Gastrocnemius medialis (tissue), 4 donors: ENCODE measurements at regions not wholly inside any gene's neighbourhood (a gene's known extent, or its start where the extent isn't known, plus 50 kb on each side); places are given as distances from the start of the nearest gene placed in this dataset.
"Not testable (repeated sequence)": the region's sequence is repeated elsewhere in the genome, so short reads cannot be mapped to it uniquely, and the experiment has no call there.

Source experiments
- ATAC-seq, 2 donors: fragments of 150-250 bp; one replicate each; pipeline ENCODE4 v1.9.1; 2016
- DNase-seq, 2 donors: peaks; one replicate each; pipeline ENCODE4 v3.0.0-alpha.2; 2019
- H3K27ac ChIP-seq, 4 donors: fragments of 200-600 bp; sonication (generic); 1 replicate in 1 of 4; 2 replicates in 3 of 4; pipeline ENCODE4 v1.5.1; 2016 to 2018; ENCODE audit warnings: mild to moderate bottlenecking in 2 of 4, moderate library complexity in 1 of 4
- H3K27me3 ChIP-seq, 3 donors: fragments of 200-600 bp; sonication (generic) in 2 of 3; 1 replicate in 1 of 3; 2 replicates in 2 of 3; pipeline versions ENCODE4 v1.5.1 to v1.6.0; 2016 to 2019; ENCODE audit warnings: mild to moderate bottlenecking in 1 of 3, moderate library complexity in 1 of 3
- H3K36me3 ChIP-seq, 2 donors: fragments of 200-600 bp; sonication (generic) in 1 of 2; one replicate each; pipeline ENCODE4 v1.5.1; 2017 to 2018
- H3K4me1 ChIP-seq, 2 donors: fragments of 200-600 bp; sonication (generic) in 1 of 2; one replicate each; pipeline ENCODE4 v1.5.1; 2016 to 2017; ENCODE audit warnings: mild to moderate bottlenecking in 2 of 2
- H3K4me3 ChIP-seq, 4 donors: fragments of 200-600 bp; sonication (generic) in 3 of 4; 1 replicate in 1 of 4; 2 replicates in 3 of 4; pipeline ENCODE4 v1.5.1; 2016 to 2019; ENCODE audit warnings: mild to moderate bottlenecking in 2 of 4
- H3K9me3 ChIP-seq, 3 donors: fragments of 200-600 bp; sonication (generic) in 2 of 3; 1 replicate in 1 of 3; 2 replicates in 2 of 3; pipeline ENCODE4 v1.5.1; 2016 to 2019
- POLR2A ChIP-seq, 2 donors: fragments of 450-650 bp; IDR thresholded peaks; one replicate each; pipeline ENCODE4 v1.6.1; 2017; ENCODE audit warnings: antibody characterized with exemption in 2 of 2, mild to moderate bottlenecking in 2 of 2, moderate library complexity in 2 of 2
- in situ Hi-C, 4 donors: fragments of 200-750 bp; cut with MboI; loops; one replicate each; pipeline versions ENCODE4 v1.15.0 to v1.8.0; 2017; ENCODE audit warnings: low sequenced_read_pairs in 4 of 4
- intact Hi-C: fragments of 100-400 bp; cut with DNase I; formaldehyde crosslinking; loops from one replicate; pipeline ENCODE4 v1.15.1; 2023; ENCODE audit warnings: low total_unique reads
- TF ChIP-seq, protein P1 (sequence below), 5 experiments: fragments of 450-650 bp in 3 of 5; fragments of 200-600 bp in 2 of 5; sonication (generic) in 2 of 5; IDR thresholded peaks in 4 of 5; conservative IDR thresholded peaks in 1 of 5; 1 replicate in 4 of 5; 2 replicates in 1 of 5; pipeline ENCODE4 v1.5.1; 2016 to 2019; ENCODE audit warnings: antibody characterized with exemption in 5 of 5, mild to moderate bottlenecking in 3 of 5, moderate library complexity in 3 of 5

DNA sequence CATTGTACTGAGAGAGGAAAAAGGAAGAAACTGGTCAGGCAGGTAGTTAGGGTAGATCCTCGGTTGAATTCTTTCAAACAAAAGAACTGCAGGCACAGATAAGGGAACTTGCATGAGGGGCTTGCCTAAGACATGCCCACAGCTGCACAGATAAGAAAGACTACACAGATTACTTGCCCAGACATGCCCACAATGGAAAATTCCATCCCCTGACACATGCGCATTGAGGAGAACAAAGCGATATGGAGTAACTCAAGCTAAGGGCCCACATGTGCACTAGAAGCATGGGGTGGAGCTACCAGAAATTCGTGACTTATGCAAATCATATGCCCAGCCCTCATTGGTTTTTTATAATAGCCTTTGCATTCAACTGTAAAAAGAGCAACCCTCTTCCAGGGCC lies 181.3 kb upstream of the ZNF521 start:
- ATAC-seq: no peak
- Histone ChIP-seq H3K4me3 (no peak overlapping the region), H3K27ac (no peak overlapping the region), H3K36me3 (no peaks in the 10 kb centered on the region), H3K9me3 (no peaks in the 10 kb centered on the region), H3K4me1 (no peaks in the 10 kb centered on the region), H3K27me3 (no peaks in the 10 kb centered on the region)
- intact Hi-C loops (no loop called here), in situ Hi-C loops (no loop called here)
- no peak for TF ChIP-seq POLR2A (IDR thresholded peaks at IDR 0.05)
- TF ChIP-seq, protein P1, sequence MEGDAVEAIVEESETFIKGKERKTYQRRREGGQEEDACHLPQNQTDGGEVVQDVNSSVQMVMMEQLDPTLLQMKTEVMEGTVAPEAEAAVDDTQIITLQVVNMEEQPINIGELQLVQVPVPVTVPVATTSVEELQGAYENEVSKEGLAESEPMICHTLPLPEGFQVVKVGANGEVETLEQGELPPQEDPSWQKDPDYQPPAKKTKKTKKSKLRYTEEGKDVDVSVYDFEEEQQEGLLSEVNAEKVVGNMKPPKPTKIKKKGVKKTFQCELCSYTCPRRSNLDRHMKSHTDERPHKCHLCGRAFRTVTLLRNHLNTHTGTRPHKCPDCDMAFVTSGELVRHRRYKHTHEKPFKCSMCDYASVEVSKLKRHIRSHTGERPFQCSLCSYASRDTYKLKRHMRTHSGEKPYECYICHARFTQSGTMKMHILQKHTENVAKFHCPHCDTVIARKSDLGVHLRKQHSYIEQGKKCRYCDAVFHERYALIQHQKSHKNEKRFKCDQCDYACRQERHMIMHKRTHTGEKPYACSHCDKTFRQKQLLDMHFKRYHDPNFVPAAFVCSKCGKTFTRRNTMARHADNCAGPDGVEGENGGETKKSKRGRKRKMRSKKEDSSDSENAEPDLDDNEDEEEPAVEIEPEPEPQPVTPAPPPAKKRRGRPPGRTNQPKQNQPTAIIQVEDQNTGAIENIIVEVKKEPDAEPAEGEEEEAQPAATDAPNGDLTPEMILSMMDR (IDR thresholded peaks at IDR 0.05 in 4 of 5, conservative IDR thresholded peaks at IDR 0.05 in 1 of 5): no peak
- no peak for DNase-seq

DNA sequence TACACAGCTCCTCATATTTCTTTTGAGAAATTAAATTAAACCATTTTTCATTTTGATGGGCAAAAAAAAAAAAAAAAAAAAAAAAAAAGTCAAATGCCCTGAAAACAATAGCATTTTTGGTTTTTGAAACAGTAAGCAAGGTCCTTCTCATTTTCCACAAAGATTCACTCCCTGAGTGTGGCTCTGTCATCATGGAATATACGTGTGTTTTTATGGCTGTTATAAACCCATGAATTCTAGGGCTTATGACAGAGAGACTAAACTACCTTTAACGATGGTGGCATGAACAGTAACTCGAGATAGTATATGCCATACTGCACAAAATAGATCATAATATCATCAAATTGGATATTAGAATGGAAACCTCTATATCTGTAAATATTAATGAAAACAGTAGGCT lies 179.2 kb upstream of the ZNF521 start:
- Histone ChIP-seq H3K4me3 (no peak overlapping the region), H3K9me3 (no peaks in the 10 kb centered on the region), H3K27ac (no peak overlapping the region), H3K36me3 (no peaks in the 10 kb centered on the region), H3K4me1 (no peaks in the 10 kb centered on the region), H3K27me3 (no peaks in the 10 kb centered on the region)
- no peak for ATAC-seq
- in situ Hi-C loops (no loop called here), intact Hi-C loops (no loop called here)
- DNase-seq: no peak
- TF ChIP-seq, protein P1 (IDR thresholded peaks at IDR 0.05 in 4 of 5, conservative IDR thresholded peaks at IDR 0.05 in 1 of 5): no peak
- TF ChIP-seq POLR2A (IDR thresholded peaks at IDR 0.05): no peak

DNA sequence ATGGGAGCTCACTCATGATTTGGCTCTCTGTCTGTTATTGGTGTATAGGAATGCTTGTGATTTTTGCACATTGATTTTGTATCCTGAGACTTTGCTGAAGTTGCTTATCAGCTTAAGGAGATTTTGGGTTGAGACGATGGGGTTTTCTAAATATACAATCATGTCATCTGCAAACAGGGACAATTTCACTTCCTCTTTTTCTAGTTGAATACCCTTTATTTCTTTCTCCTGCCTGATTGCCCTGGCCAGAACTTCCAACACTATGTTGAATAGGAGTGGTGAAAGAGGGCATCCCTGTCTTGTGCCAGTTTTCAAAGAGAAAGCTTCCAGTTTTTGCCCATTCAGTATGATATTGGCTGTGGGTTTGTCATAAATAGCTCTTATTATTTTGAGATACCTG lies 173.8 kb upstream of the ZNF521 start:
- H3K4me1 ChIP-seq, intact Hi-C loops, DNase-seq, ATAC-seq, H3K4me3 ChIP-seq, H3K36me3 ChIP-seq, H3K27me3 ChIP-seq, H3K9me3 ChIP-seq, in situ Hi-C loops, H3K27ac ChIP-seq: not testable (repeated sequence)

DNA sequence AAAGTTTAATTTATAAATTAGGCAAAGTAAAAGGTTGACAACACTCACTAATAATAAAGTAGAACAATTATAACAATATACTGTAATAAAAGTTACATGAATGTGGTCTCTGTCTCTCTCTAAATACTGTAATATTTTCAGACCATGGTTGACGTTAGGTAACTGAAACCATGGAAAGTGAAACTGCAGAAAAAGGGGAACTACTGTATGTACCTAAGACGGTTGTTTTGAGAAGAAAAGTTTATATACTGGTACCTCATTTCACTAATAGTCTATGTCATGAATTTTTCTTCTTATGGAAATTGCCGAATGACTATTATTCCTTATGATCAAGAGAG lies 166.7 kb upstream of the ZNF521 start:
- Histone ChIP-seq H3K4me1 (peaks cover 12 to 13% of the 10 kb centered on the region in 2 donors), H3K27ac (no peak overlapping the region), H3K4me3 (no peak overlapping the region), H3K36me3 (no peaks in the 10 kb centered on the region), H3K27me3 (no peaks in the 10 kb centered on the region), H3K9me3 (no peaks in the 10 kb centered on the region)
- intact Hi-C loops: no loop called here
- in situ Hi-C loops: no loop called here
- DNase-seq (no peak), ATAC-seq (no peak)
- TF ChIP-seq, protein P1 (IDR thresholded peaks at IDR 0.05 in 4 of 5, conservative IDR thresholded peaks at IDR 0.05 in 1 of 5): no peak
- TF ChIP-seq POLR2A (IDR thresholded peaks at IDR 0.05): no peak

GRCh38 chr18:25517881-25518715 lies 166.1 kb upstream of the ZNF521 start:
- in situ Hi-C loops: no loop called here
- Histone ChIP-seq H3K9me3 (no peaks in the 10 kb centered on the region), H3K4me3 (no peak overlapping the region), H3K36me3 (no peaks in the 10 kb centered on the region), H3K4me1 (peaks cover 12 to 13% of the 10 kb centered on the region in 2 donors), H3K27ac (no peak overlapping the region), H3K27me3 (no peaks in the 10 kb centered on the region)
- no peak for ATAC-seq
- intact Hi-C loops: no loop called here
- no peak for DNase-seq
- TF ChIP-seq, protein P1 (IDR thresholded peaks at IDR 0.05 in 4 of 5, conservative IDR thresholded peaks at IDR 0.05 in 1 of 5): no peak
- TF ChIP-seq POLR2A (IDR thresholded peaks at IDR 0.05): no peak
